Left lung (tissue), 4 donors: ENCODE measurements at regions not wholly inside any gene's neighbourhood (a gene's known extent, or its start where the extent isn't known, plus 50 kb on each side); places are given as distances from the start of the nearest gene placed in this dataset.

ENCODE experiments used
- ATAC-seq: fragments of 200-7000 bp; cut with Tn5 transposase; one replicate; pipeline ENCODE4 v1.9.1; 2020; ENCODE audit warnings: moderate library complexity
- DNase-seq, 4 donors: peaks; one replicate each; pipeline ENCODE4 v3.0.0-alpha.2; 2013 to 2020
- H3K27ac ChIP-seq, 2 donors: fragments of 200-600 bp; sonication (generic) in 1 of 2; one replicate each; pipeline versions ENCODE4 v1.5.0 to v1.8.0; 2020 to 2021
- H3K27me3 ChIP-seq, 2 donors: fragments of 200-600 bp; sonication (generic) in 1 of 2; one replicate each; pipeline versions ENCODE4 v1.5.0 to v1.8.0; 2020 to 2021
- H3K36me3 ChIP-seq, 2 donors: fragments of 200-600 bp; sonication (generic) in 1 of 2; one replicate each; pipeline versions ENCODE4 v1.5.0 to v1.8.0; 2020 to 2021
- H3K4me1 ChIP-seq, 2 donors: fragments of 200-600 bp; one replicate each; pipeline ENCODE4 v1.8.0; 2021
- H3K4me3 ChIP-seq, 2 donors: fragments of 200-600 bp; sonication (generic) in 1 of 2; one replicate each; pipeline versions ENCODE4 v1.5.0 to v1.8.0; 2020 to 2021; ENCODE audit warnings: mild to moderate bottlenecking in 1 of 2
- H3K9me3 ChIP-seq, 2 donors: fragments of 200-600 bp; sonication (generic) in 1 of 2; one replicate each; pipeline versions ENCODE4 v1.5.0 to v1.8.0; 2020 to 2021
- CTCF ChIP-seq, 2 donors: fragments of 200-600 bp; sonication (generic) in 1 of 2; IDR thresholded peaks; one replicate each; pipeline versions ENCODE4 v1.5.0 to v1.8.0; 2021; ENCODE audit warnings: antibody characterized with exemption in 2 of 2
- intact Hi-C, 2 donors: fragments of 100-400 bp; cut with DNase I; formaldehyde crosslinking; loops; one replicate each; pipeline versions ENCODE4 v1.11.2 to v1.14.2; 2022
- donor health status: DM: no; HTN: yes; CAD: no.
- donor health status: DM: no; HTN: no; CAD: no.

- peaks cover 0 to 5% of the 10 kb centered on the region in 2 donors for H3K4me1 ChIP-seq
- intact Hi-C loops = loop anchor here in 1 of 2 donors (10.0 kb wide), 1 partner anchor 135 kb away; no protein-coding TSS in a partner anchor
- no peak overlapping the region for H3K27ac ChIP-seq
- H3K4me3 ChIP-seq = no peak overlapping the region
- no peak for DNase-seq
- TF ChIP-seq CTCF (IDR thresholded peaks at IDR 0.05) = no peak
- no peaks in the 10 kb centered on the region for H3K9me3 ChIP-seq
- H3K27me3 ChIP-seq = peaks cover 0 to 6% of the 10 kb centered on the region in 2 donors
- no peaks in the 10 kb centered on the region for H3K36me3 ChIP-seq
- no peak for ATAC-seq
Observed at GRCh38 chr22:19629331-19629719, 85.0 kb upstream of the SEPTIN5 start.

DNA sequence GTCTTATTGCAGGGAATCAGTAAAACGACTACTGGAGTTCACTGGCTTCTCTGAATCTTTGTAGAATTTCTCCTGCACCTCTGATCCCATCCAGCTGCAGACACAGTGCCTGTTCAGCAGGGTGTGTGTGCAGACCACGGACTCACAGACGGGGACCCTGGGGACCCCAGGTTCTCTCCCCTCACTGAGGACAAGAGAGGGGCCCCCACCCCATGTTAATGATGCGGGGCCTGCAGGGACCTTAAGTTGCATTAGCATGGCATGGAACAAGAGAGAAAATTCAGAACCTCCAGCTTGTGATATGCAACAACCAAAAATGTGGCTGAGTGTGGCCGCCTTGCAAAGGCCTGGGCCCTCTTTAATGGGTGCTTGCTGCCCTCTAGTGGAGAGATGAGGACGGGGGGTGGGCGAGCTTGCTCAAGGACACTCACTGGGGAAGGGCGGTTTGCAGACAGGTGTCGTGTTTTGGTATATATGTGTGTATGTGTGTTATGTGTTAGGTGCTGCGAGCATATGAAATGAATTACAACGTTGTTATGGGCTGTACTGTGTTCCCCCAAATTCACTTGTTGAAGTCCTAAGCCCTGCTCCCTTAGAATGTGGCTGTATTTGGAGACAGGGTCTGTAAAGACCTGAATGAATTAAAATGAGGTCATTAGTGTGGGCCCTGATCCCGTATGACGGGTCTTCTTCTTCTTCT, 84.4 kb upstream of the SEPTIN5 start:
- Histone ChIP-seq H3K27me3 (peaks cover 0 to 6% of the 10 kb centered on the region in 2 donors), H3K4me3 (no peak overlapping the region), H3K36me3 (no peaks in the 10 kb centered on the region), H3K27ac (no peak overlapping the region), H3K4me1 (peaks cover 0 to 5% of the 10 kb centered on the region in 2 donors), H3K9me3 (no peaks in the 10 kb centered on the region)
- ATAC-seq (peak; percentile 97), DNase-seq (peak; percentile 65 to 87 (median 80))
- TF ChIP-seq CTCF (IDR thresholded peaks at IDR 0.05) = peak; percentile 83 to 91
- intact Hi-C loops = loop anchor here (10.0 kb wide), 1 partner anchor 135 kb away; no protein-coding TSS in a partner anchor

GRCh38 chr22:19630614-19631013, 83.7 kb upstream of the SEPTIN5 start:
- Histone ChIP-seq H3K4me3 (no peak overlapping the region), H3K9me3 (no peaks in the 10 kb centered on the region), H3K27ac (no peak overlapping the region), H3K27me3 (peaks cover 0 to 6% of the 10 kb centered on the region in 2 donors), H3K4me1 (peaks cover 0 to 5% of the 10 kb centered on the region in 2 donors), H3K36me3 (no peaks in the 10 kb centered on the region)
- no peak for TF ChIP-seq CTCF (IDR thresholded peaks at IDR 0.05)
- ATAC-seq (no peak), DNase-seq (no peak)
- intact Hi-C loops = loop anchor here in 1 of 2 donors (10.0 kb wide), 1 partner anchor 136 kb away; no protein-coding TSS in a partner anchor

DNA sequence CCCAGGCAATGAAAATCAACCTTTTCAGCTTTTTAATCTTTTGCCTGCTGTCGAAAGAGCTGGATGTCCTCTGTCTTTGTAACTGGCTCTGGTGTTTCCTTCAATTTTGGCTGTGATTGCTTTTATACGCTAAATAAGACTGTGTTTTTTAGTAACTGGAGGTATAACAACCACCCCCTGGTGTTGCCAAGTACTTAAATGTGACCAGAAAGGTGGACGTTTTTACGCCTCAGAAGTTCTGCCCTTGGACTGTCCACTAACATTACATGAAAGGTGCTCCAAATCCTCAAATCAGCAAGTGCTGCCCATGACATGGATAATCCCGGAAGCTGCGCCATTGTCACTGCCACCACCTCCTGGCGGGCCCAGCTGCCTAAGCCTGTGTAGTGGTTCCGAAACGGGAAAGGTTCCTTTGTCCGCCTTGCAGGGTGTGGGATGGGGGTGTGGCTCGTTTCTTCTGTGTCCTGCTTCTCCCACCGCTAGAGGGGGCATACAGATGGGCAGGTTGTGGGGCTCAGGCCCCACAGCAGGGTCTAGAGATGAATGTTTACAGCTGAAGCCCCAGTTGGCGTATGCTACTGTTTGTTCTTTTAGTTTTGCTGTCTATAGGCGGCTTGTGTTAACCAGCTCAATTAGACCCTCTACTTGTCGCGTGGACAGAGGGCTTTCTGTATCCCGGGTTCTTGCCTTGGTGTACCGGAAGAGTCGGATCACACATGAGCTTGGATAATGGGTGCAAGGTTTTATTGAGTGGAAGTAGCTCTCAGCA, 82.2 kb upstream of the SEPTIN5 start:
- H3K36me3 ChIP-seq = no peaks in the 10 kb centered on the region
- ATAC-seq (peak; percentile 27), DNase-seq (no peak)
- no peaks in the 10 kb centered on the region for H3K9me3 ChIP-seq
- peaks cover 0 to 6% of the 10 kb centered on the region in 2 donors for H3K27me3 ChIP-seq
- no peak overlapping the region for H3K27ac ChIP-seq
- TF ChIP-seq CTCF (IDR thresholded peaks at IDR 0.05) = peak; percentile 9 to 15
- intact Hi-C loops = loop anchor here in 1 of 2 donors (10.0 kb wide), 1 partner anchor 137 kb away; no protein-coding TSS in a partner anchor
- H3K4me1 ChIP-seq = peaks cover 0 to 5% of the 10 kb centered on the region in 2 donors
- no peak overlapping the region for H3K4me3 ChIP-seq

GRCh38 chr22:19632668-19633148, 81.6 kb upstream of the SEPTIN5 start:
- peaks cover 0 to 5% of the 10 kb centered on the region in 2 donors for H3K4me1 ChIP-seq

More at GRCh38 chr22:19632668-19633148, 81.6 kb upstream of the SEPTIN5 start:
- intact Hi-C loops = loop anchor here in 1 of 2 donors (10.0 kb wide), 1 partner anchor 138 kb away; no protein-coding TSS in a partner anchor
- ATAC-seq (no peak), DNase-seq (no peak)
- TF ChIP-seq CTCF (IDR thresholded peaks at IDR 0.05) = no peak
- Histone ChIP-seq H3K27me3 (peaks cover 0 to 6% of the 10 kb centered on the region in 2 donors), H3K27ac (no peak overlapping the region), H3K4me3 (no peak overlapping the region), H3K9me3 (no peaks in the 10 kb centered on the region), H3K36me3 (no peaks in the 10 kb centered on the region)
